Activated CD8-positive, alpha-beta T cell treated with anti-CD3 and anti-CD28 coated beads for 36 hours (primary cell): ENCODE measurements at regions not wholly inside any gene's neighbourhood (a gene's known extent, or its start where the extent isn't known, plus 50 kb on each side); places are given as distances from the start of the nearest gene placed in this dataset.

Experiments used
- ATAC-seq: fragments of 200-7000 bp; cut with Tn5 transposase; one replicate; pipeline ENCODE4 v1.10.0; 2021; ENCODE audit warnings: mild to moderate bottlenecking, moderate library complexity
- CTCF ChIA-PET: fragments of 350-600 bp; sonication (Branson Sonifier 250); formaldehyde crosslinking; loops from one replicate; lab custom pipeline; 2021; ENCODE audit warnings: antibody characterized with exemption; lab: Charles Lee
- POLR2A ChIA-PET: fragments of 350-600 bp; sonication (Branson Sonifier 250); formaldehyde crosslinking; loops from one replicate; lab custom pipeline; 2021; ENCODE audit warnings: antibody characterized with exemption; lab: Charles Lee
- DNase-seq: peaks from one replicate; pipeline ENCODE4 v3.0.0-alpha.2; 2020
- H3K27ac Mint-ChIP-seq: one replicate; pipeline ENCODE4 v1.8.0; 2021; ENCODE audit warnings: mild to moderate bottlenecking, mixed read lengths
- H3K27me3 Mint-ChIP-seq: one replicate; pipeline ENCODE4 v1.8.0; 2021; ENCODE audit warnings: mixed read lengths
- H3K36me3 Mint-ChIP-seq: one replicate; pipeline ENCODE4 v1.8.0; 2021; ENCODE audit warnings: low read depth, mixed read lengths
- H3K4me1 Mint-ChIP-seq: one replicate; pipeline ENCODE4 v1.8.0; 2021; ENCODE audit warnings: low read depth, mixed read lengths
- H3K4me3 Mint-ChIP-seq: one replicate; pipeline ENCODE4 v1.8.0; 2021; ENCODE audit warnings: mild to moderate bottlenecking, moderate library complexity, mixed read lengths
- H3K9me3 Mint-ChIP-seq: one replicate; pipeline ENCODE4 v1.8.0; 2021; ENCODE audit warnings: mixed read lengths
- CTCF ChIP-seq: fragments of 200-600 bp; IDR thresholded peaks from one replicate; pipeline ENCODE4 v1.8.0; 2022; ENCODE audit warnings: antibody characterized with exemption, mild to moderate bottlenecking
- intact Hi-C: fragments of 100-400 bp; cut with micrococcal nuclease; formaldehyde crosslinking; loops from one replicate; pipeline ENCODE4 v1.10.0; 2022

- DNase-seq (no peak), ATAC-seq (no peak)
- no peak for TF ChIP-seq CTCF
- Mint-ChIP-seq H3K27ac (no peak overlapping the region), H3K4me3 (no peak overlapping the region), H3K9me3 (peaks cover 1% of the 10 kb centered on the region), H3K4me1 (no peaks in the 10 kb centered on the region), H3K36me3 (no peaks in the 10 kb centered on the region), H3K27me3 (no peaks in the 10 kb centered on the region)
- intact Hi-C loops, result no loop called here
- ChIA-PET CTCF (no interaction called here), POLR2A (no interaction called here)
Observed at GRCh38 chr6:74287932-74288331, 591.9 kb downstream of the CD109 start.

- intact Hi-C loops, result no loop called here
- Mint-ChIP-seq H3K27me3 (no peaks in the 10 kb centered on the region), H3K36me3 (no peaks in the 10 kb centered on the region), H3K4me1 (no peaks in the 10 kb centered on the region), H3K4me3 (no peak overlapping the region), H3K27ac (no peak overlapping the region), H3K9me3 (peaks cover 1% of the 10 kb centered on the region)
- DNase-seq (no peak), ATAC-seq (no peak)
- CTCF ChIA-PET, result no interaction called here
- POLR2A ChIA-PET, result no interaction called here
- TF ChIP-seq CTCF, result no peak
Observed at GRCh38 chr6:74287441-74287840, 591.4 kb downstream of the CD109 start.

- Mint-ChIP-seq H3K27ac (no peak overlapping the region), H3K4me1 (no peaks in the 10 kb centered on the region), H3K36me3 (no peaks in the 10 kb centered on the region), H3K4me3 (no peak overlapping the region), H3K27me3 (no peaks in the 10 kb centered on the region), H3K9me3 (peaks cover 5% of the 10 kb centered on the region)
- DNase-seq, result no peak
- intact Hi-C loops, result no loop called here
- TF ChIP-seq CTCF, result no peak
- no peak for ATAC-seq
- ChIA-PET CTCF (no interaction called here), POLR2A (no interaction called here)
Observed at GRCh38 chr6:74284284-74284683, 588.3 kb downstream of the CD109 start.

- ChIA-PET CTCF (no interaction called here), POLR2A (no interaction called here)
- no peak for DNase-seq
- no peaks in the 10 kb centered on the region for H3K4me1 Mint-ChIP-seq
- no peak for ATAC-seq
- peaks cover 5% of the 10 kb centered on the region for H3K9me3 Mint-ChIP-seq
- H3K36me3 Mint-ChIP-seq, result no peaks in the 10 kb centered on the region
- no peak overlapping the region for H3K4me3 Mint-ChIP-seq
- TF ChIP-seq CTCF, result no peak
- no peak overlapping the region for H3K27ac Mint-ChIP-seq
- no peaks in the 10 kb centered on the region for H3K27me3 Mint-ChIP-seq
- intact Hi-C loops, result no loop called here
Observed at GRCh38 chr6:74283532-74283931, 587.5 kb downstream of the CD109 start.

- no peaks in the 10 kb centered on the region for H3K4me1 Mint-ChIP-seq
- H3K36me3 Mint-ChIP-seq, result no peaks in the 10 kb centered on the region
- no peak overlapping the region for H3K4me3 Mint-ChIP-seq
- DNase-seq (no peak), ATAC-seq (no peak)
- no peak for TF ChIP-seq CTCF
- ChIA-PET POLR2A (no interaction called here), CTCF (no interaction called here)
- H3K27ac Mint-ChIP-seq, result no peak overlapping the region
- intact Hi-C loops, result no loop called here
- peaks cover 4% of the 10 kb centered on the region for H3K9me3 Mint-ChIP-seq
- no peaks in the 10 kb centered on the region for H3K27me3 Mint-ChIP-seq
Observed at GRCh38 chr6:74282143-74282689, 586.2 kb downstream of the CD109 start.
